HepG2 (cell line): ENCODE measurements at regions not wholly inside any gene's neighbourhood (a gene's known extent, or its start where the extent isn't known, plus 50 kb on each side); places are given as distances from the start of the nearest gene placed in this dataset.

Experiments used
- ARID3A ChIP-seq: IDR thresholded peaks from 2 replicates; pipeline ENCODE4 v1.6.1; 2012; ENCODE audit warnings: low read depth, low read length, improper control_type of control experiment
- DRAP1 ChIP-seq: IDR thresholded peaks from 2 replicates; pipeline ENCODE4 v1.6.1; 2016; ENCODE audit warnings: missing genetic modification reagents, missing compliant biosample characterization
- ELF3 ChIP-seq: IDR thresholded peaks from 2 replicates; pipeline ENCODE4 v1.6.1; 2016; ENCODE audit warnings: missing genetic modification reagents, missing compliant biosample characterization
- EP300 ChIP-seq, 3 experiments: sonication (generic) in 1 of 3; formaldehyde crosslinking in 1 of 3; IDR thresholded peaks; 2 replicates each; pipeline versions ENCODE4 v1.5.1 to v1.6.1; 2011 to 2020; ENCODE audit warnings: low read depth in 2 of 3, low read length in 2 of 3, borderline replicate concordance in 1 of 3, improper control_type of control experiment in 1 of 3, mild to moderate bottlenecking in 1 of 3, missing genetic modification reagents in 1 of 3, moderate library complexity in 1 of 3
- ETV5 ChIP-seq: IDR thresholded peaks from 2 replicates; pipeline ENCODE4 v1.6.1; 2018; ENCODE audit warnings: missing biosample characterization, missing genetic modification reagents, inconsistent platforms, borderline replicate concordance
- FOXP4 ChIP-seq: sonication (generic); formaldehyde crosslinking; IDR thresholded peaks from 2 replicates; pipeline ENCODE4 v1.4.0; 2020; ENCODE audit warnings: missing genetic modification reagents
- HOXA7 ChIP-seq: sonication (generic); formaldehyde crosslinking; IDR thresholded peaks from 2 replicates; pipeline ENCODE4 v1.8.1; 2022; ENCODE audit warnings: mild to moderate bottlenecking, missing genetic modification reagents, moderate library complexity
- IKZF5 ChIP-seq: IDR thresholded peaks from 2 replicates; pipeline ENCODE4 v1.6.1; 2018; ENCODE audit warnings: missing genetic modification reagents, mild to moderate bottlenecking, missing compliant biosample characterization
- IRF2 ChIP-seq: IDR thresholded peaks from 2 replicates; pipeline ENCODE4 v1.6.1; 2018; ENCODE audit warnings: missing genetic modification reagents, missing compliant biosample characterization
- IRF9 ChIP-seq: sonication (generic); formaldehyde crosslinking; IDR thresholded peaks from 2 replicates; pipeline ENCODE4 v1.8.0; 2022; ENCODE audit warnings: missing genetic modification reagents, mild to moderate bottlenecking, borderline replicate concordance
- MTA3 ChIP-seq: sonication (generic); formaldehyde crosslinking; IDR thresholded peaks from 2 replicates; pipeline ENCODE4 v1.4.0; 2020; ENCODE audit warnings: missing genetic modification reagents
- PHF8 ChIP-seq: sonication (generic); formaldehyde crosslinking; IDR thresholded peaks from 2 replicates; pipeline ENCODE4 v1.5.0; 2020; ENCODE audit warnings: missing genetic modification reagents
- PLSCR1 ChIP-seq: sonication (generic); formaldehyde crosslinking; IDR thresholded peaks from 2 replicates; pipeline ENCODE4 v1.5.0; 2020; ENCODE audit warnings: missing genetic modification reagents, mild to moderate bottlenecking, borderline replicate concordance
- SALL1 ChIP-seq: sonication (generic); formaldehyde crosslinking; IDR thresholded peaks from 2 replicates; pipeline ENCODE4 v1.8.0; 2022; ENCODE audit warnings: mild to moderate bottlenecking, missing genetic modification reagents
- SIX1 ChIP-seq: sonication (generic); formaldehyde crosslinking; IDR thresholded peaks from 2 replicates; pipeline ENCODE4 v1.4.0; 2020; ENCODE audit warnings: missing genetic modification reagents, borderline replicate concordance
- SSRP1 ChIP-seq: IDR thresholded peaks from 2 replicates; pipeline ENCODE4 v1.6.1; 2016; ENCODE audit warnings: control low read depth
- TMF1 ChIP-seq: sonication (generic); formaldehyde crosslinking; IDR thresholded peaks from 2 replicates; pipeline ENCODE4 v1.8.1; 2022; ENCODE audit warnings: low read depth, missing genetic modification reagents
- ZNF562 ChIP-seq: sonication (generic); formaldehyde crosslinking; IDR thresholded peaks from 2 replicates; pipeline ENCODE4 v1.8.0; 2022; ENCODE audit warnings: missing genetic modification reagents, borderline replicate concordance
- ZNF788 ChIP-seq: sonication (generic); formaldehyde crosslinking; IDR thresholded peaks from 2 replicates; pipeline ENCODE4 v1.5.0; 2020; ENCODE audit warnings: mild to moderate bottlenecking, missing genetic modification reagents, borderline replicate concordance
- ZNF883 ChIP-seq: sonication (generic); formaldehyde crosslinking; IDR thresholded peaks from 2 replicates; pipeline ENCODE4 v1.5.1; 2020; ENCODE audit warnings: mild to moderate bottlenecking, missing genetic modification reagents; ENCODE audit errors: not compliant biosample characterization
- ZSCAN29 ChIP-seq: sonication (generic); formaldehyde crosslinking; conservative IDR thresholded peaks from 2 replicates; pipeline ENCODE4 v1.4.0; 2020; ENCODE audit warnings: mild to moderate bottlenecking, missing genetic modification reagents

GRCh38 chr15:53833134-53833624 lies 73.7 kb upstream of the WDR72 start (continued):
- TF ChIP-seq IKZF5 (peak; percentile 74), ETV5 (CRISPR knock-in tag) (peak; percentile 22; the same call in 1 of the 2 replicates), ELF3 (CRISPR knock-in tag) (peak; percentile 53; the same call in 1 of the 2 replicates), DRAP1 (peak; percentile 68; the same call in 1 of the 2 replicates), SIX1 (CRISPR knock-in tag) (no peak; the same call in 1 of the 2 replicates), IRF2 (CRISPR knock-in tag) (0 out of 2 replicates have a peak, but pooled peaks have one; percentile 40), PLSCR1 (CRISPR knock-in tag) (no peak), TMF1 (no peak), ZNF562 (no peak), ZNF883 (CRISPR knock-in tag) (no peak), SSRP1 (no peak), ARID3A (peak; percentile 32; the same call in 1 of the 2 replicates), EP300 (IDR thresholded peaks at IDR 0.05; ENCODE audit: low read depth in 2 of 2, low read length in 2 of 2) (peak in 1 of 2 experiments; percentile 92; a peak in 2 of 4 replicates), EP300 (CRISPR knock-in tag; IDR thresholded peaks at IDR 0.05; ENCODE audit: borderline replicate concordance) (peak; percentile 44; the same call in 1 of the 2 replicates), SALL1 (CRISPR knock-in tag) (peak; percentile 90; the same call in 1 of the 2 replicates), HOXA7 (CRISPR knock-in tag) (no peak), MTA3 (CRISPR knock-in tag) (no peak), ZSCAN29 (CRISPR knock-in tag) (peak; percentile 56; the same call in 1 of the 2 replicates), FOXP4 (CRISPR knock-in tag) (peak; percentile 93), ZNF788 (CRISPR knock-in tag) (0 out of 2 replicates have a peak, but pooled peaks have one; percentile 31), IRF9 (CRISPR knock-in tag) (no peak), PHF8 (CRISPR knock-in tag) (no peak)
